HEK293 (cell line): ENCODE measurements at regions not wholly inside any gene's neighbourhood (a gene's known extent, or its start where the extent isn't known, plus 50 kb on each side); places are given as distances from the start of the nearest gene placed in this dataset.

Experiments
- CTCF ChIA-PET: fragments of 350-600 bp; formaldehyde crosslinking; extraction: SDS; loops from one replicate; lab custom pipeline; 2021; ENCODE audit warnings: antibody characterized with exemption; lab: Yijun Ruan, JAX
- POLR2A ChIA-PET: fragments of 300-600 bp; formaldehyde crosslinking; extraction: SDS; loops from one replicate; lab custom pipeline; 2020; ENCODE audit warnings: antibody characterized with exemption, inconsistent platforms; lab: Yijun Ruan, JAX
- H3K27ac ChIP-seq: fragments of 200-500 bp; sonication (Bioruptor generic); 2 replicates; pipeline ENCODE4 v1.5.1; 2014; ENCODE audit warnings: low read depth, low read length, control low read depth, inconsistent platforms; ENCODE audit errors: extremely low read depth
- H3K36me3 ChIP-seq, 2 experiments: fragments of 200-500 bp in 1 of 2; sonication (Bioruptor generic) in 1 of 2; 1 replicate in 1 of 2; 2 replicates in 1 of 2; pipeline ENCODE4 v1.5.1; 2014 to 2017; ENCODE audit warnings: inconsistent platforms in 2 of 2, low read length in 2 of 2; ENCODE audit not compliant: control insufficient read depth in 2 of 2, insufficient read depth in 1 of 2
- H3K4me1 ChIP-seq: fragments of 200-500 bp; sonication (Bioruptor generic); 2 replicates; pipeline ENCODE4 v1.5.1; 2014; ENCODE audit warnings: mild to moderate bottlenecking, low read length, inconsistent platforms; ENCODE audit not compliant: control insufficient read depth, insufficient read depth
- H3K4me3 ChIP-seq: 2 replicates; pipeline ENCODE4 v1.5.1; 2011; ENCODE audit warnings: low read depth, mild to moderate bottlenecking, control low read depth, low read length, moderate library complexity
- H3K9me3 ChIP-seq: fragments of 200-500 bp; sonication (Bioruptor generic); 2 replicates; pipeline ENCODE4 v1.5.1; 2014; ENCODE audit warnings: low read depth, low read length, inconsistent platforms; ENCODE audit not compliant: control insufficient read depth, insufficient read depth
- GLIS2 ChIP-seq: fragments of 450-650 bp; formaldehyde crosslinking; IDR thresholded peaks from 2 replicates; pipeline ENCODE4 v1.5.1; 2016; ENCODE audit warnings: missing biosample characterization, missing genetic modification characterization
- KLF8 ChIP-seq: fragments of 450-650 bp; formaldehyde crosslinking; IDR thresholded peaks from 2 replicates; pipeline ENCODE4 v1.5.1; 2016; ENCODE audit warnings: missing biosample characterization, missing genetic modification characterization
- SALL2 ChIP-seq: fragments of 450-650 bp; formaldehyde crosslinking; IDR thresholded peaks from 2 replicates; pipeline ENCODE4 v1.5.0; 2017; ENCODE audit warnings: missing biosample characterization, mild to moderate bottlenecking, missing genetic modification characterization, borderline replicate concordance
- SETDB1 ChIP-seq: IDR thresholded peaks from one replicate; pipeline ENCODE4 v1.6.1; 2017; ENCODE audit warnings: mild to moderate bottlenecking, low read length, moderate library complexity, mixed read lengths; ENCODE audit not compliant: insufficient read length
- TCF7L2 ChIP-seq: IDR thresholded peaks from 2 replicates; pipeline ENCODE4 v1.6.1; 2011; ENCODE audit warnings: low read depth, mild to moderate bottlenecking, inconsistent platforms, low read length, moderate library complexity, borderline replicate concordance
- YY1 ChIP-seq: fragments of 450-650 bp; formaldehyde crosslinking; IDR thresholded peaks from 2 replicates; pipeline ENCODE4 v1.5.1; 2018; ENCODE audit warnings: missing biosample characterization, missing genetic modification characterization
- ZFHX2 ChIP-seq: fragments of 450-650 bp; formaldehyde crosslinking; conservative IDR thresholded peaks from 2 replicates; pipeline ENCODE4 v1.5.1; 2016; ENCODE audit warnings: missing biosample characterization, missing genetic modification characterization
- ZNF133 ChIP-seq: fragments of 450-650 bp; formaldehyde crosslinking; IDR thresholded peaks from 2 replicates; pipeline ENCODE4 v1.5.1; 2016; ENCODE audit warnings: missing biosample characterization, missing genetic modification characterization
- ZNF175 ChIP-seq: fragments of 450-650 bp; formaldehyde crosslinking; IDR thresholded peaks from 2 replicates; pipeline ENCODE4 v1.5.1; 2016; ENCODE audit warnings: missing biosample characterization, missing genetic modification characterization
- ZNF24 ChIP-seq: fragments of 450-650 bp; formaldehyde crosslinking; IDR thresholded peaks from 2 replicates; pipeline ENCODE4 v1.5.1; 2016; ENCODE audit warnings: missing biosample characterization, missing genetic modification characterization
- ZNF48 ChIP-seq: fragments of 450-650 bp; formaldehyde crosslinking; IDR thresholded peaks from 2 replicates; pipeline ENCODE4 v1.5.1; 2016; ENCODE audit warnings: missing biosample characterization, missing genetic modification characterization
- ZNF510 ChIP-seq: fragments of 450-650 bp; formaldehyde crosslinking; IDR thresholded peaks from 2 replicates; pipeline ENCODE4 v1.5.1; 2018; ENCODE audit warnings: mild to moderate bottlenecking, missing genetic modification characterization, missing biosample characterization; ENCODE audit not compliant: insufficient replicate concordance
- ZNF521 ChIP-seq: fragments of 450-650 bp; formaldehyde crosslinking; IDR thresholded peaks from 2 replicates; pipeline ENCODE4 v1.5.1; 2017; ENCODE audit warnings: missing biosample characterization, mild to moderate bottlenecking, missing genetic modification characterization
- ZNF549 ChIP-seq: fragments of 450-650 bp; IDR thresholded peaks from 2 replicates; pipeline ENCODE4 v1.5.1; 2018; ENCODE audit warnings: missing biosample characterization, missing genetic modification characterization, mild to moderate bottlenecking, inconsistent platforms, moderate library complexity
- ZNF600 ChIP-seq: fragments of 450-650 bp; formaldehyde crosslinking; IDR thresholded peaks from 2 replicates; pipeline ENCODE4 v1.5.1; 2016; ENCODE audit warnings: missing biosample characterization, missing genetic modification characterization
- ZNF610 ChIP-seq: fragments of 450-650 bp; formaldehyde crosslinking; IDR thresholded peaks from 2 replicates; pipeline ENCODE4 v1.5.1; 2016; ENCODE audit warnings: missing biosample characterization, missing genetic modification characterization, borderline replicate concordance
- ZNF707 ChIP-seq: fragments of 450-650 bp; formaldehyde crosslinking; IDR thresholded peaks from 2 replicates; pipeline ENCODE4 v1.5.1; 2016; ENCODE audit warnings: missing biosample characterization, missing genetic modification characterization
- TF ChIP-seq, protein P1 (sequence below): fragments of 450-650 bp; formaldehyde crosslinking; IDR thresholded peaks from 2 replicates; pipeline ENCODE4 v1.5.1; 2017; ENCODE audit warnings: missing biosample characterization, missing genetic modification characterization
- TF ChIP-seq, protein P2 (sequence below): fragments of 450-650 bp; formaldehyde crosslinking; IDR thresholded peaks from 2 replicates; pipeline ENCODE4 v1.5.1; 2016; ENCODE audit warnings: missing biosample characterization, missing genetic modification characterization
- TF ChIP-seq, protein P3 (sequence below): fragments of 450-650 bp; IDR thresholded peaks from 2 replicates; pipeline ENCODE4 v1.5.1; 2018; ENCODE audit warnings: missing biosample characterization, mild to moderate bottlenecking, missing genetic modification characterization

DNA sequence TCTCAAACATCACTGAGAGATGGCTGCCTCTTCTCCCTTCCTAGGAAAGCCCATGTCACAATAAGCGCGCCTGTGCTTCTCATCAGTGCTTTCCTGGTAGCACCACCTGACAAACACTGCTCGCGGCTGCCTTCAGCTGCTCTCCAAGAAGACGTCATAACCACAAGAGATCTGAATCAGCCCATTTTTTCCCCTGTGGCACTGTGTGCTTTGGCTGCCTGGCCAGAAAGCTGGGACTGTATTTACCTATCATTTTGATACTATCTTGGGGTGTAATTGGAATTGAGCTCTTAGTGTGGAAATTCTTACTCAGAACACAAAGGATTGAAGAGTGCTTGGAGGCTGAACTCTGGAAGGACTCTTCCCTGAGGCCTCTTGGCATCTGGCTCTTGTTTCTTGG, 50.3 kb upstream of the EHF start:
- POLR2A ChIA-PET, result no interaction called here
- TF ChIP-seq ZNF707 (tag by site-specific recombination) (no peak), ZNF24 (tag by site-specific recombination) (no peak), ZNF600 (tag by site-specific recombination) (no peak), TCF7L2 (no peak), ZNF510 (tag by site-specific recombination) (no peak), ZNF610 (tag by site-specific recombination) (no peak), ZNF521 (tag by site-specific recombination) (no peak), SALL2 (no peak), KLF8 (tag by site-specific recombination) (no peak), ZFHX2 (no peak), GLIS2 (no peak), ZNF549 (tag by site-specific recombination) (no peak), SETDB1 (no peak), ZNF133 (tag by site-specific recombination) (no peak), YY1 (tag by site-specific recombination) (no peak), ZNF175 (tag by site-specific recombination) (no peak), ZNF48 (tag by site-specific recombination) (no peak)
- TF ChIP-seq, protein P1, sequence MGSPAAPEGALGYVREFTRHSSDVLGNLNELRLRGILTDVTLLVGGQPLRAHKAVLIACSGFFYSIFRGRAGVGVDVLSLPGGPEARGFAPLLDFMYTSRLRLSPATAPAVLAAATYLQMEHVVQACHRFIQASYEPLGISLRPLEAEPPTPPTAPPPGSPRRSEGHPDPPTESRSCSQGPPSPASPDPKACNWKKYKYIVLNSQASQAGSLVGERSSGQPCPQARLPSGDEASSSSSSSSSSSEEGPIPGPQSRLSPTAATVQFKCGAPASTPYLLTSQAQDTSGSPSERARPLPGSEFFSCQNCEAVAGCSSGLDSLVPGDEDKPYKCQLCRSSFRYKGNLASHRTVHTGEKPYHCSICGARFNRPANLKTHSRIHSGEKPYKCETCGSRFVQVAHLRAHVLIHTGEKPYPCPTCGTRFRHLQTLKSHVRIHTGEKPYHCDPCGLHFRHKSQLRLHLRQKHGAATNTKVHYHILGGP (tag by site-specific recombination), result no peak
- TF ChIP-seq, protein P2, sequence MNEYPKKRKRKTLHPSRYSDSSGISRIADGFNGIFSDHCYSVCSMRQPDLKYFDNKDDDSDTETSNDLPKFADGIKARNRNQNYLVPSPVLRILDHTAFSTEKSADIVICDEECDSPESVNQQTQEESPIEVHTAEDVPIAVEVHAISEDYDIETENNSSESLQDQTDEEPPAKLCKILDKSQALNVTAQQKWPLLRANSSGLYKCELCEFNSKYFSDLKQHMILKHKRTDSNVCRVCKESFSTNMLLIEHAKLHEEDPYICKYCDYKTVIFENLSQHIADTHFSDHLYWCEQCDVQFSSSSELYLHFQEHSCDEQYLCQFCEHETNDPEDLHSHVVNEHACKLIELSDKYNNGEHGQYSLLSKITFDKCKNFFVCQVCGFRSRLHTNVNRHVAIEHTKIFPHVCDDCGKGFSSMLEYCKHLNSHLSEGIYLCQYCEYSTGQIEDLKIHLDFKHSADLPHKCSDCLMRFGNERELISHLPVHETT, result no peak
- TF ChIP-seq, protein P3, sequence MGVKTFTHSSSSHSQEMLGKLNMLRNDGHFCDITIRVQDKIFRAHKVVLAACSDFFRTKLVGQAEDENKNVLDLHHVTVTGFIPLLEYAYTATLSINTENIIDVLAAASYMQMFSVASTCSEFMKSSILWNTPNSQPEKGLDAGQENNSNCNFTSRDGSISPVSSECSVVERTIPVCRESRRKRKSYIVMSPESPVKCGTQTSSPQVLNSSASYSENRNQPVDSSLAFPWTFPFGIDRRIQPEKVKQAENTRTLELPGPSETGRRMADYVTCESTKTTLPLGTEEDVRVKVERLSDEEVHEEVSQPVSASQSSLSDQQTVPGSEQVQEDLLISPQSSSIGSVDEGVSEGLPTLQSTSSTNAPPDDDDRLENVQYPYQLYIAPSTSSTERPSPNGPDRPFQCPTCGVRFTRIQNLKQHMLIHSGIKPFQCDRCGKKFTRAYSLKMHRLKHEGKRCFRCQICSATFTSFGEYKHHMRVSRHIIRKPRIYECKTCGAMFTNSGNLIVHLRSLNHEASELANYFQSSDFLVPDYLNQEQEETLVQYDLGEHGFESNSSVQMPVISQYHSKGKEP, result no peak
- TF ChIP-seq, all 188 proteins: peak for 0
- Histone ChIP-seq H3K9me3 (no peaks in the 10 kb centered on the region), H3K36me3 (no peaks in the 10 kb centered on the region), H3K4me1 (no peaks in the 10 kb centered on the region), H3K4me3 (no peak overlapping the region), H3K27ac (no peak overlapping the region)
- CTCF ChIA-PET, result interaction anchor here (0.7 to 1.1 kb wide), 2 partner anchors 9 to 21 kb away, joined by 3 read pairs; no protein-coding TSS in a partner anchor
